K562 (cell line): ENCODE measurements at regions not wholly inside any gene's neighbourhood (a gene's known extent, or its start where the extent isn't known, plus 50 kb on each side); places are given as distances from the start of the nearest gene placed in this dataset.

Experiments used
- BMI1 ChIP-seq: fragments of 150-350 bp; IDR thresholded peaks from 2 replicates; pipeline ENCODE4 v1.6.1; 2014; ENCODE audit warnings: low read length
- CBX2 ChIP-seq: fragments of 200-600 bp; sonication (generic); IDR thresholded peaks from one replicate; pipeline ENCODE4 v1.6.1; 2012; ENCODE audit warnings: mild to moderate bottlenecking, low read length, inconsistent platforms; ENCODE audit not compliant: insufficient read depth, poor library complexity, severe bottlenecking
- CEBPG ChIP-seq, 3 experiments: fragments of 200-800 bp in 1 of 3; sonication (Bioruptor generic) in 1 of 3; sonication (generic) in 1 of 3; formaldehyde crosslinking in 1 of 3; IDR thresholded peaks in 2 of 3; conservative IDR thresholded peaks in 1 of 3; 2 replicates each; pipeline versions ENCODE4 v1.6.1 to v1.8.0; 2016 to 2022; ENCODE audit warnings: missing compliant biosample characterization in 2 of 3, missing genetic modification characterization in 2 of 3, mild to moderate bottlenecking in 1 of 3, missing genetic modification reagents in 1 of 3
- ELF4 ChIP-seq: fragments of 450-650 bp; formaldehyde crosslinking; IDR thresholded peaks from 2 replicates; pipeline ENCODE4 v1.4.0; 2022; ENCODE audit warnings: missing genetic modification characterization
- ELK1 ChIP-seq: sonication (generic); formaldehyde crosslinking; IDR thresholded peaks from 2 replicates; pipeline ENCODE4 v1.8.1; 2022; ENCODE audit warnings: missing genetic modification reagents
- ETS1 ChIP-seq: conservative IDR thresholded peaks from 2 replicates; pipeline ENCODE4 v1.6.1; 2011; ENCODE audit warnings: low read depth, mild to moderate bottlenecking, low read length; ENCODE audit not compliant: control insufficient read depth
- HDAC8 ChIP-seq: fragments of 450-650 bp; IDR thresholded peaks from 2 replicates; pipeline ENCODE4 v1.6.1; 2016; ENCODE audit warnings: mild to moderate bottlenecking, missing genetic modification characterization, moderate library complexity, missing compliant biosample characterization
- HDGF ChIP-seq: fragments of 450-650 bp; IDR thresholded peaks from 2 replicates; pipeline ENCODE4 v1.6.1; 2016
- HES1 ChIP-seq: fragments of 450-650 bp; IDR thresholded peaks from 2 replicates; pipeline ENCODE4 v1.6.1; 2016; ENCODE audit warnings: low read depth, mild to moderate bottlenecking, moderate library complexity
- KLF1 ChIP-seq: fragments of 450-650 bp; IDR thresholded peaks from 2 replicates; pipeline ENCODE4 v1.6.1; 2016; ENCODE audit warnings: missing genetic modification characterization, missing compliant biosample characterization
- NELFE ChIP-seq: IDR thresholded peaks from 2 replicates; pipeline ENCODE4 v1.6.1; 2011; ENCODE audit warnings: mild to moderate bottlenecking; ENCODE audit not compliant: insufficient read depth, insufficient read length
- TAF7 ChIP-seq: fragments of 450-650 bp; IDR thresholded peaks from 2 replicates; pipeline ENCODE4 v1.6.1; 2016; ENCODE audit warnings: missing genetic modification characterization, missing compliant biosample characterization
- ZNF224 ChIP-seq: sonication (generic); formaldehyde crosslinking; IDR thresholded peaks from 2 replicates; pipeline ENCODE4 v1.8.0; 2022; ENCODE audit warnings: mild to moderate bottlenecking, missing genetic modification reagents
- TF ChIP-seq, protein P1 (sequence below): IDR thresholded peaks from 2 replicates; pipeline ENCODE4 v1.6.1; 2011; ENCODE audit not compliant: insufficient read length; ENCODE audit errors: extremely low read depth

DNA sequence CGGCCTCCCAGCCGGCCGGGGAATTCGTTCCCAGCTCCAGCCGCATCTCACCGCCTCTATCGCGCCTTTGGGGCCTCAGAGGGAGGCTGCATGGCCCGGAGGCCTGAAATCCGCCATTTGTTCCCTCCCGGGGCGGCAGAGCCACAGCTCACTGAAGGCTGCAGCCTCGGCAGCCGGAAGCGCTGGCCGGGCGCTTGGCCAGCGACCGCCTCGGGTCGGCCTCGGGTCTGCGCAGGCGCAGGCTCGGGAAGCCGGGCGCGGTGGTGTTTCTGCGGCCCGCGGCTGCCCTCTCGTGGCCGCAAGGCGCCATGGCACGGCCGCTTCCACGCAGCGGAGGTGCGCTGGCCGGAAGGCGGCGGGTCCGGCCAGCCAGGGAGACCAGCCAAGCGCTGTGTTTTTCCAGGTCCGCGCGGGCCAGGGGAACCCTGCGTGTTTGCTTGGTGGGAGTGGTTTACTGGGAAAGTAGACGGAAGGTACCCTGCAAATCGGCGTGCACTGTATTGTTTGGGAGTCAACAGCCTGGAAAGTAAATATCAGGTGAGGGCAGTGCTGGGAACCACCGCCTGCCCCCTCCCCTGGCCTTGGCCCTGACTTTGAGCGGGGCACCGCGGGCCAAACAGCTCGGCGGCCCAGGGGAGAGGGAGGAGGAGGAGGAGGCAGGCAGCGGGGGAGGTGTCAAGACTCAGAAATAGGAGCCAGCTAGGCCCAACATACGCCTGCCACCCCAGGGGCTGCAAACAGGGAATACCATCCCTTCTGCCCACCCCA lies 52.7 kb upstream of the CD34 start (continued):
- peak; percentile 48 for TF ChIP-seq CEBPG (CRISPR knock-in tag; IDR thresholded peaks at IDR 0.05)
- TF ChIP-seq CEBPG (tag; conservative IDR thresholded peaks at IDR 0.05 in 1 of 2, IDR thresholded peaks at IDR 0.05 in 1 of 2): no peak
- TF ChIP-seq HES1: no peak
- TF ChIP-seq CBX2: no peak
- no peak for TF ChIP-seq ZNF224
- peak; percentile 70; the same call in 1 of the 2 replicates for TF ChIP-seq ETS1
- no peak for TF ChIP-seq TAF7
- peak; percentile 88 for TF ChIP-seq KLF1 (tag)
- TF ChIP-seq ELK1 (CRISPR knock-in tag): no peak
- TF ChIP-seq NELFE: no peak
- TF ChIP-seq, protein P1, sequence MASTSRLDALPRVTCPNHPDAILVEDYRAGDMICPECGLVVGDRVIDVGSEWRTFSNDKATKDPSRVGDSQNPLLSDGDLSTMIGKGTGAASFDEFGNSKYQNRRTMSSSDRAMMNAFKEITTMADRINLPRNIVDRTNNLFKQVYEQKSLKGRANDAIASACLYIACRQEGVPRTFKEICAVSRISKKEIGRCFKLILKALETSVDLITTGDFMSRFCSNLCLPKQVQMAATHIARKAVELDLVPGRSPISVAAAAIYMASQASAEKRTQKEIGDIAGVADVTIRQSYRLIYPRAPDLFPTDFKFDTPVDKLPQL: no peak
- TF ChIP-seq HDGF: no peak
- peak; percentile 65; the same call in 1 of the 2 replicates for TF ChIP-seq HDAC8 (tag)
- peak; percentile 70; the same call in 1 of the 2 replicates for TF ChIP-seq ELF4 (CRISPR knock-in tag)
- TF ChIP-seq BMI1: no peak
